ENCODE measurements at regions not wholly inside any gene's neighbourhood (a gene's known extent, or its start where the extent isn't known, plus 50 kb on each side); places are given as distances from the start of the nearest gene placed in this dataset.

- TF ChIP-seq CTCF (IDR thresholded peaks at IDR 0.05; ENCODE audit: poor library complexity, severe bottlenecking), result no peak
- no peak for TF ChIP-seq TAF1 (IDR thresholded peaks at IDR 0.05; ENCODE audit: low read depth)
- TF ChIP-seq POLR2AphosphoS5 (IDR thresholded peaks at IDR 0.05), result no peak
- no peak for TF ChIP-seq EP300 (conservative IDR thresholded peaks at IDR 0.05; ENCODE audit: poor library complexity, severe bottlenecking)
- no peak for TF ChIP-seq RAD21 (conservative IDR thresholded peaks at IDR 0.05)
- no peak for TF ChIP-seq SMC3 (conservative IDR thresholded peaks at IDR 0.05; ENCODE audit: poor library complexity)
These were observed 253.2 kb downstream of the BMP7 start for GRCh38 chr20:57013217-57013616.
